ENCODE measurements at regions not wholly inside any gene's neighbourhood (a gene's known extent, or its start where the extent isn't known, plus 50 kb on each side); places are given as distances from the start of the nearest gene placed in this dataset.

DNA sequence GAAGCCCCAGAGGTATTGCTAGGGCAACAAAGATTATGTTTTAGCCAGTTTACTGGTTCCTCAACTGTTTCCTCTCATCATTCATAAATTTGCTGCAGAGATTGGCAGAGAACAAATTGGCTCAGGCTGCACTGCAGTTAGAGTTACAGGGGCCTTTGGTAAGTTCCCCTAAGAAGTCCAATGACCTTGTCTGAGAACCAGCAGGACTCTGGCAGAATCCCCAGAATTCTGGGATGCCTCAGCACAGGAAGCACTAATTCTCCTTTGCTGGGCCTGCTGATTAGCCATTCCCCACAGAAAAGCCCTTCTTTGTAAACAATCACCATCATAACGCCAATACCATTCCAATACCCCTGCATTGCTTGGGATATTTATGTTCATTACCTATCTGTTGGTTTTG lies 151.3 kb downstream of the USP46 start:
- no peak for TF ChIP-seq CTCF (IDR thresholded peaks at IDR 0.05)
- TF ChIP-seq ZFX (IDR thresholded peaks at IDR 0.05; ENCODE audit: borderline replicate concordance): no peak
